ENCODE measurements at regions not wholly inside any gene's neighbourhood (a gene's known extent, or its start where the extent isn't known, plus 50 kb on each side); places are given as distances from the start of the nearest gene placed in this dataset.
"Not testable (repeated sequence)": the region's sequence is repeated elsewhere in the genome, so short reads cannot be mapped to it uniquely, and the experiment has no call there.

GRCh38 chr4:27974339-27974738 is 1113.7 kb downstream of the STIM2 start:
- H3K4me3 ChIP-seq: no peak overlapping the region
- no peaks in the 10 kb centered on the region for H3K36me3 ChIP-seq
- H3K9me3 ChIP-seq: no peaks in the 10 kb centered on the region
- intact Hi-C loops (cut with DNase I): no loop called here
- WGBS: 89% methylated on average over 2 of the region's 2 CpGs
- no peaks in the 10 kb centered on the region for H3K27me3 ChIP-seq
- no peaks in the 10 kb centered on the region for H3K4me1 ChIP-seq
- H3K27ac ChIP-seq (replicated peaks in 1 of 4): no peak overlapping the region
- no peak for TF ChIP-seq POLR2AphosphoS5 (IDR thresholded peaks at IDR 0.05)
- no peak for TF ChIP-seq CTCF (IDR thresholded peaks at IDR 0.05)
- TF ChIP-seq POLR2A (IDR thresholded peaks at IDR 0.05; ENCODE audit: low read depth): no peak
- no peak for TF ChIP-seq EP300 (IDR thresholded peaks at IDR 0.05)
- DNase-seq (ENCODE audit: extremely low spot score): no peak

GRCh38 chr4:27974881-27975280 is 1114.2 kb downstream of the STIM2 start:
- H3K4me1 ChIP-seq: not testable (repeated sequence)
- 74% methylated on average over 3 of the region's 3 CpGs for WGBS

GRCh38 chr4:27978427-27979109 is 1117.9 kb downstream of the STIM2 start:
- 73% methylated on average over 3 of the region's 22 CpGs for WGBS
- intact Hi-C loops (cut with DNase I); H3K27me3 ChIP-seq; H3K4me3 ChIP-seq; H3K27ac ChIP-seq (replicated peaks in 1 of 4); H3K9me3 ChIP-seq; DNase-seq (ENCODE audit: extremely low spot score); H3K36me3 ChIP-seq; H3K4me1 ChIP-seq: not testable (repeated sequence)

More at GRCh38 chr4:27974881-27975280, 1114.2 kb downstream of the STIM2 start:
- H3K27ac ChIP-seq (replicated peaks in 1 of 4); H3K27me3 ChIP-seq; intact Hi-C loops (cut with DNase I); H3K36me3 ChIP-seq; H3K4me3 ChIP-seq; H3K9me3 ChIP-seq; DNase-seq (ENCODE audit: extremely low spot score): not testable (repeated sequence)

- intact Hi-C loops (cut with DNase I): no loop called here
Observed at GRCh38 chr4:27985522-27985921, 1124.9 kb downstream of the STIM2 start.

GRCh38 chr4:27986476-27986875 is 1125.8 kb downstream of the STIM2 start:
- no peaks in the 10 kb centered on the region for H3K27me3 ChIP-seq
- no peak overlapping the region for H3K4me3 ChIP-seq
- DNase-seq (ENCODE audit: extremely low spot score): no peak
- no peaks in the 10 kb centered on the region for H3K9me3 ChIP-seq
- no peaks in the 10 kb centered on the region for H3K36me3 ChIP-seq
- H3K4me1 ChIP-seq: no peaks in the 10 kb centered on the region
- 77% methylated on average over 1 of the region's 1 CpG for WGBS
- TF ChIP-seq CTCF (IDR thresholded peaks at IDR 0.05) (no peak), POLR2A (IDR thresholded peaks at IDR 0.05; ENCODE audit: low read depth) (no peak), POLR2AphosphoS5 (IDR thresholded peaks at IDR 0.05) (no peak), EP300 (IDR thresholded peaks at IDR 0.05) (no peak)
- intact Hi-C loops (cut with DNase I): no loop called here
- no peak overlapping the region for H3K27ac ChIP-seq (replicated peaks in 1 of 4)

More at GRCh38 chr4:27985522-27985921, 1124.9 kb downstream of the STIM2 start:
- H3K36me3 ChIP-seq: no peaks in the 10 kb centered on the region
- DNase-seq (ENCODE audit: extremely low spot score): no peak
- H3K27me3 ChIP-seq: no peaks in the 10 kb centered on the region
- 89% methylated on average over 4 of the region's 4 CpGs for WGBS
- H3K9me3 ChIP-seq: no peaks in the 10 kb centered on the region
- TF ChIP-seq CTCF (IDR thresholded peaks at IDR 0.05): no peak
- no peak for TF ChIP-seq EP300 (IDR thresholded peaks at IDR 0.05)
- TF ChIP-seq POLR2A (IDR thresholded peaks at IDR 0.05; ENCODE audit: low read depth): no peak
- TF ChIP-seq POLR2AphosphoS5 (IDR thresholded peaks at IDR 0.05): no peak
- no peak overlapping the region for H3K4me3 ChIP-seq
- H3K27ac ChIP-seq (replicated peaks in 1 of 4): no peak overlapping the region
- H3K4me1 ChIP-seq: no peaks in the 10 kb centered on the region

GRCh38 chr4:28001698-28002097 is 1141.1 kb downstream of the STIM2 start:
- H3K4me3 ChIP-seq: no peak overlapping the region
- 82% methylated on average over 4 of the region's 4 CpGs for WGBS
- TF ChIP-seq POLR2AphosphoS5 (IDR thresholded peaks at IDR 0.05): no peak
- no peak for TF ChIP-seq POLR2A (IDR thresholded peaks at IDR 0.05; ENCODE audit: low read depth)
- TF ChIP-seq EP300 (IDR thresholded peaks at IDR 0.05): no peak
- no peak for TF ChIP-seq CTCF (IDR thresholded peaks at IDR 0.05)
- intact Hi-C loops (cut with DNase I): no loop called here
- H3K9me3 ChIP-seq: no peaks in the 10 kb centered on the region
- no peaks in the 10 kb centered on the region for H3K36me3 ChIP-seq
- no peaks in the 10 kb centered on the region for H3K4me1 ChIP-seq
- DNase-seq (ENCODE audit: extremely low spot score): no peak
- no peaks in the 10 kb centered on the region for H3K27me3 ChIP-seq
- H3K27ac ChIP-seq (replicated peaks in 1 of 4): no peak overlapping the region

All from esophagus muscularis mucosa (tissue), 4 donors.